H1 (cell line): ENCODE measurements at regions not wholly inside any gene's neighbourhood (a gene's known extent, or its start where the extent isn't known, plus 50 kb on each side); places are given as distances from the start of the nearest gene placed in this dataset.

Experiments used
- CTCF ChIA-PET: fragments of 300-600 bp; sonication (Branson Sonifier 250); formaldehyde crosslinking; loops from one replicate; lab custom pipeline; 2021; ENCODE audit not compliant: partially characterized antibody; lab: Charles Lee
- POLR2A ChIA-PET: fragments of 300-600 bp; sonication (Branson Sonifier 250); formaldehyde crosslinking; loops from one replicate; lab custom pipeline; 2021; ENCODE audit warnings: inconsistent platforms; ENCODE audit not compliant: partially characterized antibody; lab: Charles Lee
- DNase-seq, 2 experiments: peaks; one replicate each; pipeline versions ENCODE4 v3.0.0 to v3.0.0-alpha.2; 2010 to 2022; ENCODE audit warnings: low spot score in 2 of 2, low read depth in 1 of 2, mixed read lengths in 1 of 2
- FAIRE-seq: peaks from 2 replicates; lab custom pipeline; 2011; peaks lifted over from hg19 to GRCh38; lab: Jason Lieb, UNC
- H2AFZ ChIP-seq: 2 replicates; pipeline ENCODE4 v1.8.1; 2012; ENCODE audit warnings: low read length, inconsistent platforms
- H2AK5ac ChIP-seq: 2 replicates; pipeline ENCODE4 v1.6.1; 2013; ENCODE audit warnings: low read depth, low read length
- H2BK120ac ChIP-seq: replicated peaks from 2 replicates; pipeline ENCODE3; 2013; ENCODE audit warnings: low read depth, low read length, inconsistent platforms
- H2BK12ac ChIP-seq: 2 replicates; pipeline ENCODE4 v1.6.1; 2013; ENCODE audit warnings: low read depth, low read length
- H2BK15ac ChIP-seq: 2 replicates; pipeline ENCODE4 v1.6.1; 2013; ENCODE audit warnings: low read length
- H2BK20ac ChIP-seq: 2 replicates; pipeline ENCODE4 v1.6.1; 2013; ENCODE audit warnings: low read length
- H2BK5ac ChIP-seq: 2 replicates; pipeline ENCODE4 v1.6.1; 2013; ENCODE audit warnings: low read depth, low read length
- H3K14ac ChIP-seq: 2 replicates; pipeline ENCODE4 v1.6.1; 2013; ENCODE audit warnings: inconsistent platforms; ENCODE audit not compliant: insufficient read length
- H3K18ac ChIP-seq: 2 replicates; pipeline ENCODE4 v1.6.1; 2013; ENCODE audit warnings: low read length; ENCODE audit errors: extremely low read depth
- H3K23ac ChIP-seq: 2 replicates; pipeline ENCODE4 v1.6.1; 2013; ENCODE audit warnings: inconsistent platforms; ENCODE audit not compliant: insufficient read length
- H3K23me2 ChIP-seq: 2 replicates; pipeline ENCODE4 v1.6.1; 2013; ENCODE audit warnings: low read depth, low read length
- H3K27ac ChIP-seq: 2 replicates; pipeline ENCODE4 v1.6.1; 2011; ENCODE audit warnings: low read depth, low read length, inconsistent platforms
- H3K27me3 ChIP-seq, 4 experiments: replicated peaks in 1 of 4; 1 replicate in 1 of 4; 2 replicates in 3 of 4; pipeline versions ENCODE4 v1.6.1 to v1.8.1; 2011 to 2013; ENCODE audit warnings: low read length in 3 of 4, mild to moderate bottlenecking in 3 of 4, inconsistent platforms in 2 of 4, mixed read lengths in 2 of 4, moderate library complexity in 1 of 4; ENCODE audit not compliant: control insufficient read depth in 3 of 4, insufficient read depth in 3 of 4; ENCODE audit errors: extremely low read depth in 1 of 4
- H3K36me3 ChIP-seq, 4 experiments: 2 replicates each; pipeline versions ENCODE4 v1.6.1 to v1.8.1; 2011 to 2013; ENCODE audit warnings: mild to moderate bottlenecking in 4 of 4, low read length in 3 of 4, moderate library complexity in 2 of 4, control low read depth in 1 of 4, inconsistent platforms in 1 of 4; ENCODE audit not compliant: insufficient read depth in 4 of 4, control insufficient read depth in 2 of 4
- H3K4ac ChIP-seq: replicated peaks from 2 replicates; pipeline ENCODE3; 2013; ENCODE audit warnings: low read length, low read depth, mixed read lengths, inconsistent platforms; ENCODE audit not compliant: insufficient read length
- H3K4me1 ChIP-seq, 4 experiments: replicated peaks in 1 of 4; 1 replicate in 1 of 4; 2 replicates in 3 of 4; pipeline versions ENCODE4 v1.6.1 to v1.8.1; 2011 to 2013; ENCODE audit warnings: low read length in 3 of 4, inconsistent platforms in 2 of 4, mixed read lengths in 1 of 4; ENCODE audit not compliant: insufficient read depth in 4 of 4, control insufficient read depth in 3 of 4
- H3K4me2 ChIP-seq, 2 experiments: 2 replicates each; pipeline versions ENCODE4 v1.6.1 to v1.8.1; 2011 to 2013; ENCODE audit warnings: low read depth in 2 of 2, low read length in 2 of 2, control low read depth in 1 of 2, inconsistent platforms in 1 of 2, mild to moderate bottlenecking in 1 of 2; ENCODE audit not compliant: insufficient read depth in 1 of 2
- H3K4me3 ChIP-seq, 4 experiments: fragments of 200-600, 300-600 bp in 1 of 4; sonication (generic), shearing (Covaris generic), sonication (Bioruptor Twin) in 1 of 4; 2 replicates each; pipeline versions ENCODE4 v1.5.1 to v1.8.1; 2011 to 2016; ENCODE audit warnings: low read length in 4 of 4, low read depth in 3 of 4, control low read depth in 2 of 4, inconsistent platforms in 2 of 4, mild to moderate bottlenecking in 2 of 4, mixed read lengths in 1 of 4, moderate library complexity in 1 of 4; ENCODE audit not compliant: insufficient read depth in 2 of 4; ENCODE audit errors: extremely low read depth in 1 of 4
- H3K56ac ChIP-seq: replicated peaks from 2 replicates; pipeline ENCODE3; 2013; ENCODE audit warnings: low read depth, mild to moderate bottlenecking, mixed read lengths, low read length, inconsistent platforms; ENCODE audit not compliant: insufficient read length
- H3K79me1 ChIP-seq: 2 replicates; pipeline ENCODE4 v1.6.1; 2013; ENCODE audit warnings: low read depth, low read length, control low read depth
- H3K79me2 ChIP-seq, 2 experiments: 2 replicates each; pipeline versions ENCODE4 v1.6.1 to v1.8.1; 2012 to 2013; ENCODE audit warnings: low read length in 2 of 2, mild to moderate bottlenecking in 2 of 2, inconsistent platforms in 1 of 2; ENCODE audit not compliant: insufficient read depth in 2 of 2, control insufficient read depth in 1 of 2
- H3K9ac ChIP-seq, 4 experiments: replicated peaks in 1 of 4; 1 replicate in 1 of 4; 2 replicates in 3 of 4; pipeline versions ENCODE4 v1.6.1 to v1.8.1; 2011 to 2013; ENCODE audit warnings: low read depth in 3 of 4, low read length in 3 of 4, control low read depth in 2 of 4, mild to moderate bottlenecking in 2 of 4, moderate library complexity in 2 of 4, inconsistent platforms in 1 of 4; ENCODE audit errors: extremely low read depth in 1 of 4
- H3K9me3 ChIP-seq, 2 experiments: 2 replicates each; pipeline versions ENCODE4 v1.6.1 to v1.8.1; 2012 to 2013; ENCODE audit warnings: mild to moderate bottlenecking in 2 of 2, moderate library complexity in 2 of 2, control low read depth in 1 of 2, inconsistent platforms in 1 of 2, low read depth in 1 of 2, low read length in 1 of 2, mixed read lengths in 1 of 2; ENCODE audit not compliant: insufficient read depth in 2 of 2
- H4K20me1 ChIP-seq, 2 experiments: replicated peaks in 1 of 2; 2 replicates each; pipeline versions ENCODE3 to v1.8.1; 2011 to 2013; ENCODE audit warnings: inconsistent platforms in 2 of 2, low read length in 2 of 2, mild to moderate bottlenecking in 1 of 2; ENCODE audit not compliant: insufficient read depth in 2 of 2, control insufficient read depth in 1 of 2
- H4K5ac ChIP-seq: 2 replicates; pipeline ENCODE4 v1.6.1; 2013; ENCODE audit warnings: low read length, low read depth, mixed read lengths, inconsistent platforms; ENCODE audit not compliant: insufficient read length
- H4K8ac ChIP-seq: 2 replicates; pipeline ENCODE4 v1.8.0; 2013; ENCODE audit warnings: mild to moderate bottlenecking, moderate library complexity, low read length, inconsistent platforms; ENCODE audit not compliant: insufficient read depth; ENCODE audit errors: extremely low read depth
- H4K91ac ChIP-seq: replicated peaks from 2 replicates; pipeline ENCODE3; 2013; ENCODE audit warnings: low read length, mixed read lengths, inconsistent platforms; ENCODE audit not compliant: insufficient read length
- CEBPB ChIP-seq: IDR thresholded peaks from 2 replicates; pipeline ENCODE4 v1.6.1; 2012; ENCODE audit warnings: low read depth, low read length
- CHD1 ChIP-seq: IDR thresholded peaks from 2 replicates; pipeline ENCODE4 v1.6.1; 2012; ENCODE audit warnings: low read depth, low read length, improper control_type of control experiment
- CREB1 ChIP-seq: IDR thresholded peaks from 2 replicates; pipeline ENCODE4 v1.6.1; 2012; ENCODE audit warnings: inconsistent platforms
- GTF2F1 ChIP-seq: IDR thresholded peaks from 2 replicates; pipeline ENCODE4 v1.6.1; 2012; ENCODE audit warnings: low read depth, low read length, improper control_type of control experiment, borderline replicate concordance
- MAX ChIP-seq: IDR thresholded peaks from 2 replicates; pipeline ENCODE4 v1.6.1; 2012; ENCODE audit warnings: inconsistent platforms
- NANOG ChIP-seq: IDR thresholded peaks from 2 replicates; pipeline ENCODE4 v1.6.1; 2011; ENCODE audit warnings: low read length, low read depth, mild to moderate bottlenecking, inconsistent platforms; ENCODE audit not compliant: insufficient read depth, poor library complexity, severe bottlenecking
- NRF1 ChIP-seq: IDR thresholded peaks from 2 replicates; pipeline ENCODE4 v1.6.1; 2011; ENCODE audit warnings: mild to moderate bottlenecking, low read depth, low read length, improper control_type of control experiment
- POLR2AphosphoS5 ChIP-seq: IDR thresholded peaks from 2 replicates; pipeline ENCODE4 v1.6.1; 2011; ENCODE audit warnings: low read depth, low read length
- RBBP5 ChIP-seq: IDR thresholded peaks from 2 replicates; pipeline ENCODE4 v1.7.1; 2012; ENCODE audit warnings: low read depth, mild to moderate bottlenecking, inconsistent platforms, low read length, moderate library complexity, borderline replicate concordance
- SIN3A ChIP-seq, 2 experiments: IDR thresholded peaks in 1 of 2; conservative IDR thresholded peaks in 1 of 2; 2 replicates each; pipeline ENCODE4 v1.6.1; 2011 to 2012; ENCODE audit warnings: low read length in 2 of 2, improper control_type of control experiment in 1 of 2, low read depth in 1 of 2, mild to moderate bottlenecking in 1 of 2
- SP1 ChIP-seq: IDR thresholded peaks from 2 replicates; pipeline ENCODE4 v1.6.1; 2011; ENCODE audit warnings: low read depth, low read length
- WGBS, 2 experiments: shearing (Covaris generic) in 1 of 2; methylation state at CpG; one replicate each; pipeline versions ENCODE4 v1.1.6 to v1.1.7; 2013 to 2015; ENCODE audit warnings: low lambda C conversion rate in 2 of 2, mixed read lengths in 2 of 2, inconsistent platforms in 1 of 2, low coverage in 1 of 2, missing lambda C conversion rate in 1 of 2; ENCODE audit not compliant: insufficient replicate concordance in 2 of 2, insufficient coverage in 1 of 2, insufficient read length in 1 of 2; ENCODE audit errors: extremely low coverage in 1 of 2, missing lambda C conversion rate in 1 of 2; 5-methylcytosine and 5-hydroxymethylcytosine counted together

DNA sequence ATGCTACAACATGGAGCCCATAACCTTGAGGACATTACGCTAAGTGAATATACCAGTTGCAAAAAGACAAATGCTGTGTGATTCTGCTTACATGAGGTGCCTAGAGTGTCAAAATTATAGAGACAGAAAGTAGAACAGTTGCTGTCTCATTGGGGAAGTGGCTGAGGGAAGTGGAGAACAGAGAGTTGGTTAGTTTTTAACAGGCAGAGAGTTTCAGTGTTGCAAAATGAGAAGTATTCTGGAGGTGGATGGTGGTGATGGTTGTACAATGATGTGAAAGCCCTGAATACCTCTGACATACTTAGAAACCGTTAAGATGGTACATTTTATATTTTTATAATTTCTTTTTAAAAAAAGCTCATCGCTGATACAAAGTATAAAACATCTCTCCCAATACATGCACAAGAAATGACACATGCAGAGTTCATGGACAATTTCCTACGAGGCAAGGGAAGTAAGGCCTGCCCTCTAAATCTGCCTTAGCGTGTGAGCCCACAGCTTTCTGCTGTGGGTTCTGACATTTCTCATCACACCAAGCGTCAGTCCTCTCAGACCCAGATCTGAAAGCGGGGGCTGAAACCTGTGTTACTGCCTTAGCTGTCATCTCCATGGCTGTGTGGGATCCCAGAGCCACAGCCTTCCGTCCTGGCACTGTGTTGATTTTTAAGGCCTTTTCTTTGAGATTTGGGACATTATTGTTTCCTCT is 126.0 kb downstream of the RNASET2 start:
- Histone ChIP-seq H3K36me3 (no peaks in the 10 kb centered on the region), H3K4me1 (no peaks in the 10 kb centered on the region), H3K4me3 (no peak overlapping the region), H3K56ac (no peak overlapping the region), H2BK5ac (no peak overlapping the region), H2AK5ac (no peak overlapping the region), H3K27me3 (no peaks in the 10 kb centered on the region), H2BK20ac (no peak overlapping the region), H4K8ac (no peak overlapping the region), H3K9ac (no peak overlapping the region), H3K23ac (no peak overlapping the region), H3K9me3 (no peaks in the 10 kb centered on the region), H3K27ac (no peak overlapping the region), H3K4ac (no peak overlapping the region), H4K91ac (no peak overlapping the region), H3K23me2 (no peaks in the 10 kb centered on the region), H2BK12ac (no peak overlapping the region), H4K5ac (no peak overlapping the region), H2BK120ac (no peak overlapping the region), H3K18ac (no peak overlapping the region), H2BK15ac (no peak overlapping the region), H4K20me1 (no peaks in the 10 kb centered on the region), H3K79me2 (no peaks in the 10 kb centered on the region), H2AFZ (no peak overlapping the region), H3K4me2 (no peak overlapping the region), H3K14ac (no peak overlapping the region), H3K79me1 (no peaks in the 10 kb centered on the region)
- CTCF ChIA-PET: interaction anchor here (0.8 to 1.8 kb wide), 3 partner anchors 13 to 55 kb away, joined by 3 to 6 read pairs (median 4); no protein-coding TSS in a partner anchor
- POLR2A ChIA-PET: no interaction called here
- WGBS, 2 experiments: 82% methylated on average over 8 of the region's 8 CpGs; no CpG with 5 or more reads in 1 of the 2 experiments
- TF ChIP-seq SP1 (no peak), POLR2AphosphoS5 (no peak), NANOG (no peak), MAX (no peak), CEBPB (no peak), CHD1 (no peak), GTF2F1 (no peak), RBBP5 (no peak), NRF1 (no peak), SIN3A (conservative IDR thresholded peaks at IDR 0.05 in 1 of 2, IDR thresholded peaks at IDR 0.05 in 1 of 2; ENCODE audit: low read depth in 1 of 2, low read length in 2 of 2) (no peak), CREB1 (no peak)
- DNase-seq (no peak), FAIRE-seq (no peak)
